ENCODE measurements at regions not wholly inside any gene's neighbourhood (a gene's known extent, or its start where the extent isn't known, plus 50 kb on each side); places are given as distances from the start of the nearest gene placed in this dataset.

- POLR2A ChIA-PET (ENCODE audit: partially characterized antibody) = no interaction called here
- H4K20me1 ChIP-seq (replicated peaks in 1 of 2; ENCODE audit: control insufficient read depth in 1 of 2, insufficient read depth in 2 of 2, low read length in 2 of 2) = no peaks in the 10 kb centered on the region
- 79% methylated on average over 19 of the region's 26 CpGs; no CpG with 5 or more reads in 1 of the 2 experiments for WGBS, 2 experiments (ENCODE audit: extremely low coverage in 1 of 2, insufficient coverage in 1 of 2, insufficient read length in 1 of 2, insufficient replicate concordance in 2 of 2, low coverage in 1 of 2, low lambda C conversion rate in 2 of 2, missing lambda C conversion rate in 1 of 2)
These were observed 131.1 kb downstream of the CRYBB2 start for GRCh38 chr22:25350551-25350971.

More at GRCh38 chr22:25350551-25350971, 131.1 kb downstream of the CRYBB2 start:
- no peaks in the 10 kb centered on the region for H3K79me2 ChIP-seq (ENCODE audit: control insufficient read depth in 1 of 2, insufficient read depth in 2 of 2, low read length in 2 of 2)
- no peak overlapping the region for H2BK15ac ChIP-seq (ENCODE audit: low read length)
- H3K4me3 ChIP-seq (ENCODE audit: extremely low read depth in 1 of 4, insufficient read depth in 2 of 4, low read depth in 3 of 4, low read length in 4 of 4) = no peak overlapping the region
- H3K9me3 ChIP-seq (ENCODE audit: insufficient read depth in 2 of 2, low read depth in 1 of 2, low read length in 1 of 2) = peaks cover 3 to 19% of the 10 kb centered on the region in 2 experiments; a peak in 3 of 4 replicates
- no peaks in the 10 kb centered on the region for H3K23me2 ChIP-seq (ENCODE audit: low read depth, low read length)
- CTCF ChIA-PET (ENCODE audit: partially characterized antibody) = interaction anchor here (0.7 to 2.7 kb wide), 10 partner anchors 9 to 149 kb away, joined by 3 to 13 read pairs (median 3); no protein-coding TSS in a partner anchor
- no peaks in the 10 kb centered on the region for H3K79me1 ChIP-seq (ENCODE audit: low read depth, low read length)
- H2AK5ac ChIP-seq (ENCODE audit: low read depth, low read length) = no peak overlapping the region
- no peak overlapping the region for H2BK120ac ChIP-seq (replicated peaks; ENCODE audit: low read depth, low read length)
- no peak overlapping the region for H2BK5ac ChIP-seq (ENCODE audit: low read depth, low read length)
- H2AFZ ChIP-seq (ENCODE audit: low read length) = no peak overlapping the region
- no peak overlapping the region for H3K23ac ChIP-seq (ENCODE audit: insufficient read length)
- H2BK12ac ChIP-seq (ENCODE audit: low read depth, low read length) = no peak overlapping the region
- H3K27ac ChIP-seq (ENCODE audit: low read depth, low read length) = no peak overlapping the region
- no peak overlapping the region for H4K91ac ChIP-seq (replicated peaks; ENCODE audit: insufficient read length, low read length)
- no peaks in the 10 kb centered on the region for H3K27me3 ChIP-seq (replicated peaks in 1 of 4; ENCODE audit: control insufficient read depth in 3 of 4, extremely low read depth in 1 of 4, insufficient read depth in 3 of 4, low read length in 3 of 4)
- no peak for DNase-seq (ENCODE audit: low read depth in 1 of 2, low spot score in 2 of 2)
- no peak overlapping the region for H4K8ac ChIP-seq (ENCODE audit: extremely low read depth, insufficient read depth, low read length)
- no peak overlapping the region for H3K14ac ChIP-seq (ENCODE audit: insufficient read length)
- no peak overlapping the region for H2BK20ac ChIP-seq (ENCODE audit: low read length)
- peaks cover 0 to 39% (median 10%) of the 10 kb centered on the region in 4 experiments; a peak in 6 of 8 replicates for H3K36me3 ChIP-seq (ENCODE audit: control insufficient read depth in 2 of 4, insufficient read depth in 4 of 4, low read length in 3 of 4)
- H3K56ac ChIP-seq (replicated peaks; ENCODE audit: insufficient read length, low read depth, low read length) = no peak overlapping the region
- H4K5ac ChIP-seq (ENCODE audit: insufficient read length, low read depth, low read length) = no peak overlapping the region
- H3K9ac ChIP-seq (replicated peaks in 1 of 4; ENCODE audit: extremely low read depth in 1 of 4, low read depth in 3 of 4, low read length in 3 of 4) = no peak overlapping the region
- no peaks in the 10 kb centered on the region for H3K4me1 ChIP-seq (replicated peaks in 1 of 4; ENCODE audit: control insufficient read depth in 3 of 4, insufficient read depth in 4 of 4, low read length in 3 of 4)
- no peak overlapping the region for H3K18ac ChIP-seq (ENCODE audit: extremely low read depth, low read length)
- no peak overlapping the region for H3K4ac ChIP-seq (replicated peaks; ENCODE audit: insufficient read length, low read depth, low read length)
- TF ChIP-seq RAD21 (IDR thresholded peaks at IDR 0.05 in 1 of 2, conservative IDR thresholded peaks at IDR 0.05 in 1 of 2; ENCODE audit: low read depth in 2 of 2, low read length in 2 of 2) (peak in 1 of 2 experiments; percentile 29; a peak in 2 of 4 replicates), HDAC6 (IDR thresholded peaks at IDR 0.05; ENCODE audit: low read depth, low read length) (no peak), CTCF (IDR thresholded peaks at IDR 0.05; ENCODE audit: control extremely low read depth in 1 of 3, insufficient read depth in 1 of 3, low read depth in 1 of 3, low read length in 3 of 3) (peak; percentile 17 to 25 (median 24)), NANOG (IDR thresholded peaks at IDR 0.05; ENCODE audit: insufficient read depth, low read depth, low read length, poor library complexity, severe bottlenecking) (no peak)
- TF ChIP-seq, protein P1, sequence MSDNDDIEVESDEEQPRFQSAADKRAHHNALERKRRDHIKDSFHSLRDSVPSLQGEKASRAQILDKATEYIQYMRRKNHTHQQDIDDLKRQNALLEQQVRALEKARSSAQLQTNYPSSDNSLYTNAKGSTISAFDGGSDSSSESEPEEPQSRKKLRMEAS (IDR thresholded peaks at IDR 0.05) = no peak
- no peak for FAIRE-seq
- no peak overlapping the region for H3K4me2 ChIP-seq (ENCODE audit: insufficient read depth in 1 of 2, low read depth in 2 of 2, low read length in 2 of 2)

Data from H1 (cell line).